K562 (cell line): ENCODE measurements at regions not wholly inside any gene's neighbourhood (a gene's known extent, or its start where the extent isn't known, plus 50 kb on each side); places are given as distances from the start of the nearest gene placed in this dataset.

Experiments
- ATAC-seq: fragments of 200-7000 bp; cut with Tn5 transposase; 3 replicates; pipeline ENCODE4 v1.9.1; 2020; ENCODE audit warnings: moderate library complexity
- BruUV-seq: library from RNA; stranded (reverse); fragments of 400-500 nt; replicated peaks from 2 replicates; lab custom pipeline; 2021; lab: Mats Ljungman, UMichigan
- CTCF ChIA-PET: fragments of 300-600 bp; formaldehyde crosslinking; extraction: SDS; loops from one replicate; lab custom pipeline; 2021; ENCODE audit warnings: low intra/inter-chr PET ratio; lab: Yijun Ruan, JAX
- POLR2A ChIA-PET: fragments of 300-600, 350-650 bp; sonication (Branson Sonifier 250); formaldehyde crosslinking; extraction: SDS; loops from one replicate; lab custom pipeline; 2021; ENCODE audit warnings: antibody characterized with exemption, inconsistent platforms; lab: Yijun Ruan, JAX
- DNase-seq, 4 experiments: peaks; one replicate each; pipeline versions ENCODE4 v3.0.0 to v3.0.0-alpha.2; 2011 to 2018; ENCODE audit warnings: low spot score in 3 of 4, mixed read lengths in 3 of 4; ENCODE audit errors: extremely low read depth in 1 of 4
- FAIRE-seq: peaks from 2 replicates; lab custom pipeline; 2011; peaks lifted over from hg19 to GRCh38; lab: Jason Lieb, UNC
- H2AFZ ChIP-seq: 2 replicates; pipeline ENCODE4 v1.6.0; 2011; ENCODE audit warnings: low read depth, low read length, control low read depth, inconsistent platforms
- H3K27ac ChIP-seq: fragments of 200-600 bp; 3 replicates; pipeline ENCODE4 v1.8.0; 2011; ENCODE audit warnings: low read depth, mild to moderate bottlenecking, control low read depth, inconsistent platforms, low read length, moderate library complexity, mixed read lengths; ENCODE audit errors: extremely low read depth
- H3K27me3 ChIP-seq, 2 experiments: fragments of 300-600 bp in 1 of 2; 2 replicates in 1 of 2; 3 replicates in 1 of 2; pipeline versions ENCODE4 v1.6.0 to v1.8.0; 2011; ENCODE audit warnings: inconsistent platforms in 2 of 2, low read length in 2 of 2, mild to moderate bottlenecking in 1 of 2, mixed read lengths in 1 of 2, moderate library complexity in 1 of 2; ENCODE audit not compliant: control insufficient read depth in 2 of 2, insufficient read depth in 2 of 2
- H3K36me3 ChIP-seq: fragments of 300-600 bp; 3 replicates; pipeline ENCODE4 v1.8.0; 2011; ENCODE audit warnings: mild to moderate bottlenecking, low read length, inconsistent platforms; ENCODE audit not compliant: control insufficient read depth, insufficient read depth
- H3K4me1 ChIP-seq, 2 experiments: fragments of 200-600 bp in 1 of 2; replicated peaks in 1 of 2; 2 replicates in 1 of 2; 3 replicates in 1 of 2; pipeline versions ENCODE4 v1.5.1 to v1.8.0; 2011; ENCODE audit warnings: inconsistent platforms in 2 of 2, low read length in 2 of 2, mild to moderate bottlenecking in 1 of 2, mixed read lengths in 1 of 2, moderate library complexity in 1 of 2; ENCODE audit not compliant: control insufficient read depth in 2 of 2, insufficient read depth in 2 of 2
- H3K4me2 ChIP-seq: 2 replicates; pipeline ENCODE4 v1.6.1; 2011; ENCODE audit warnings: low read length, control low read depth, inconsistent platforms, mixed read lengths; ENCODE audit not compliant: insufficient read depth
- H3K4me3 ChIP-seq: fragments of 200-600 bp; sonication (generic), shearing (Covaris generic); 2 replicates; pipeline ENCODE4 v1.5.1; 2016; ENCODE audit warnings: control low read depth, inconsistent platforms
- H3K79me2 ChIP-seq: fragments of 200-600 bp; 3 replicates; pipeline ENCODE4 v1.8.0; 2011; ENCODE audit warnings: low read length, inconsistent platforms; ENCODE audit not compliant: control insufficient read depth, insufficient read depth
- H3K9ac ChIP-seq, 2 experiments: 2 replicates each; pipeline versions ENCODE4 v1.6.0 to v1.6.1; 2011; ENCODE audit warnings: low read depth in 2 of 2, low read length in 2 of 2, control low read depth in 1 of 2, inconsistent platforms in 1 of 2, mild to moderate bottlenecking in 1 of 2, mixed read lengths in 1 of 2; ENCODE audit not compliant: insufficient read depth in 1 of 2
- H3K9me1 ChIP-seq: one replicate; pipeline ENCODE4 v1.6.0; 2011; ENCODE audit warnings: inconsistent platforms, mild to moderate bottlenecking, low read length, moderate library complexity; ENCODE audit not compliant: control insufficient read depth, insufficient read depth
- H3K9me3 ChIP-seq: replicated peaks from 2 replicates; pipeline ENCODE4 v1.5.1; 2011; ENCODE audit warnings: low read depth, low read length, inconsistent platforms; ENCODE audit not compliant: control insufficient read depth, insufficient read depth
- H4K20me1 ChIP-seq: replicated peaks from 2 replicates; pipeline ENCODE4 v1.6.1; 2011; ENCODE audit warnings: low read length, inconsistent platforms, mixed read lengths; ENCODE audit not compliant: control insufficient read depth, insufficient read depth
- E2F1 ChIP-seq: sonication (generic); formaldehyde crosslinking; IDR thresholded peaks from 2 replicates; pipeline ENCODE4 v1.8.1; 2023; ENCODE audit warnings: mild to moderate bottlenecking, missing genetic modification reagents, moderate library complexity
- KLF16 ChIP-seq: IDR thresholded peaks from 2 replicates; pipeline ENCODE4 v1.6.1; 2016; ENCODE audit warnings: antibody characterized with exemption
- NFE2 ChIP-seq: IDR thresholded peaks from 2 replicates; pipeline ENCODE4 v1.6.1; 2014; ENCODE audit warnings: antibody characterized with exemption, low read depth
- XRCC3 ChIP-seq: fragments of 450-650 bp; IDR thresholded peaks from 2 replicates; pipeline ENCODE4 v1.6.1; 2017; ENCODE audit warnings: mild to moderate bottlenecking, moderate library complexity
- ZNF165 ChIP-seq: fragments of 250-450 bp; sonication (Bioruptor Pico); IDR thresholded peaks from 2 replicates; pipeline ENCODE4 v1.4.0; 2020; ENCODE audit warnings: borderline replicate concordance
- WGBS: fragments of 100-300 bp; shearing (Covaris generic); methylation state at CpG from one replicate; pipeline ENCODE4 v1.1.6; 2016; ENCODE audit warnings: low coverage, mixed read lengths; ENCODE audit not compliant: insufficient coverage; ENCODE audit errors: missing lambda C conversion rate; 5-methylcytosine and 5-hydroxymethylcytosine counted together
- in situ Hi-C: fragments of 300-500 bp; cut with MboI; formaldehyde crosslinking; loops from 4 replicates; pipeline ENCODE4 v1.15.0; 2018; ENCODE audit warnings: inconsistent platforms, mixed read lengths
- intact Hi-C: fragments of 100-400 bp; cut with micrococcal nuclease; formaldehyde crosslinking; loops from 2 replicates; pipeline ENCODE4 v1.14.2; 2022
- TF ChIP-seq, protein P1 (sequence below): fragments of 250-450 bp; sonication (Bioruptor Pico); IDR thresholded peaks from 2 replicates; pipeline ENCODE4 v1.4.0; 2020; ENCODE audit warnings: mild to moderate bottlenecking, moderate library complexity, borderline replicate concordance
- TF ChIP-seq, protein P2 (sequence below): fragments of 250-450 bp; sonication (Bioruptor Pico); IDR thresholded peaks from 2 replicates; pipeline ENCODE4 v1.4.0; 2020; ENCODE audit warnings: mild to moderate bottlenecking, moderate library complexity

GRCh38 chr2:204115137-204116056 lies 178.8 kb downstream of the ICOS start:
- POLR2A ChIA-PET: no interaction called here

More at GRCh38 chr2:204115137-204116056, 178.8 kb downstream of the ICOS start:
- no peaks in the 10 kb centered on the region for H3K9me1 ChIP-seq
- TF ChIP-seq XRCC3 (no peak), ZNF165 (CRISPR knock-in tag) (no peak), KLF16 (no peak), NFE2 (peak; percentile 18; the same call in 1 of the 2 replicates), E2F1 (CRISPR knock-in tag) (no peak)
- TF ChIP-seq, protein P1, sequence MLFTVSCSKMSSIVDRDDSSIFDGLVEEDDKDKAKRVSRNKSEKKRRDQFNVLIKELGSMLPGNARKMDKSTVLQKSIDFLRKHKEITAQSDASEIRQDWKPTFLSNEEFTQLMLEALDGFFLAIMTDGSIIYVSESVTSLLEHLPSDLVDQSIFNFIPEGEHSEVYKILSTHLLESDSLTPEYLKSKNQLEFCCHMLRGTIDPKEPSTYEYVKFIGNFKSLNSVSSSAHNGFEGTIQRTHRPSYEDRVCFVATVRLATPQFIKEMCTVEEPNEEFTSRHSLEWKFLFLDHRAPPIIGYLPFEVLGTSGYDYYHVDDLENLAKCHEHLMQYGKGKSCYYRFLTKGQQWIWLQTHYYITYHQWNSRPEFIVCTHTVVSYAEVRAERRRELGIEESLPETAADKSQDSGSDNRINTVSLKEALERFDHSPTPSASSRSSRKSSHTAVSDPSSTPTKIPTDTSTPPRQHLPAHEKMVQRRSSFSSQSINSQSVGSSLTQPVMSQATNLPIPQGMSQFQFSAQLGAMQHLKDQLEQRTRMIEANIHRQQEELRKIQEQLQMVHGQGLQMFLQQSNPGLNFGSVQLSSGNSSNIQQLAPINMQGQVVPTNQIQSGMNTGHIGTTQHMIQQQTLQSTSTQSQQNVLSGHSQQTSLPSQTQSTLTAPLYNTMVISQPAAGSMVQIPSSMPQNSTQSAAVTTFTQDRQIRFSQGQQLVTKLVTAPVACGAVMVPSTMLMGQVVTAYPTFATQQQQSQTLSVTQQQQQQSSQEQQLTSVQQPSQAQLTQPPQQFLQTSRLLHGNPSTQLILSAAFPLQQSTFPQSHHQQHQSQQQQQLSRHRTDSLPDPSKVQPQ: no peak
- TF ChIP-seq, protein P2, sequence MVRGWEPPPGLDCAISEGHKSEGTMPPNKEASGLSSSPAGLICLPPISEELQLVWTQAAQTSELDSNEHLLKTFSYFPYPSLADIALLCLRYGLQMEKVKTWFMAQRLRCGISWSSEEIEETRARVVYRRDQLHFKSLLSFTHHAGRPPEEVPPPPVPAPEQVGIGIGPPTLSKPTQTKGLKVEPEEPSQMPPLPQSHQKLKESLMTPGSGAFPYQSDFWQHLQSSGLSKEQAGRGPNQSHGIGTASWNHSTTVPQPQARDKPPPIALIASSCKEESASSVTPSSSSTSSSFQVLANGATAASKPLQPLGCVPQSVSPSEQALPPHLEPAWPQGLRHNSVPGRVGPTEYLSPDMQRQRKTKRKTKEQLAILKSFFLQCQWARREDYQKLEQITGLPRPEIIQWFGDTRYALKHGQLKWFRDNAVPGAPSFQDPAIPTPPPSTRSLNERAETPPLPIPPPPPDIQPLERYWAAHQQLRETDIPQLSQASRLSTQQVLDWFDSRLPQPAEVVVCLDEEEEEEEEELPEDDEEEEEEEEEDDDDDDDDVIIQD (CRISPR knock-in tag): no peak
- H3K9ac ChIP-seq: no peak overlapping the region
- no TSS peak for BruUV-seq
- FAIRE-seq (no peak), DNase-seq (no peak), ATAC-seq (no peak)
- H3K27me3 ChIP-seq: peaks cover 0 to 3% of the 10 kb centered on the region in 2 experiments; a peak in 2 of 5 replicates
- 0% methylated on average over 4 of the region's 5 CpGs for WGBS
- H3K36me3 ChIP-seq: no peaks in the 10 kb centered on the region
- no peaks in the 10 kb centered on the region for H4K20me1 ChIP-seq
- no peak overlapping the region for H3K27ac ChIP-seq
- in situ Hi-C loops (no loop called here), intact Hi-C loops (no loop called here)
- H3K4me1 ChIP-seq: no peaks in the 10 kb centered on the region
- no peaks in the 10 kb centered on the region for H3K9me3 ChIP-seq
- no peaks in the 10 kb centered on the region for H3K79me2 ChIP-seq
- no peak overlapping the region for H3K4me2 ChIP-seq
- CTCF ChIA-PET: no interaction called here
- no peak overlapping the region for H2AFZ ChIP-seq
- no peak overlapping the region for H3K4me3 ChIP-seq
